Stimulated activated CD4-positive, alpha-beta T cell treated with anti-CD3 and anti-CD28 coated beads, Interleukin-4, amount 100 ng/mL, for 48 hours (primary cell): ENCODE measurements at regions not wholly inside any gene's neighbourhood (a gene's known extent, or its start where the extent isn't known, plus 50 kb on each side); places are given as distances from the start of the nearest gene placed in this dataset.
"Not testable (repeated sequence)": the region's sequence is repeated elsewhere in the genome, so short reads cannot be mapped to it uniquely, and the experiment has no call there.

Experiments used
- DNase-seq, 2 donors: peaks; one replicate each; pipeline ENCODE4 v3.0.0-alpha.2; 2020; ENCODE audit warnings: low read depth in 2 of 2

DNA sequence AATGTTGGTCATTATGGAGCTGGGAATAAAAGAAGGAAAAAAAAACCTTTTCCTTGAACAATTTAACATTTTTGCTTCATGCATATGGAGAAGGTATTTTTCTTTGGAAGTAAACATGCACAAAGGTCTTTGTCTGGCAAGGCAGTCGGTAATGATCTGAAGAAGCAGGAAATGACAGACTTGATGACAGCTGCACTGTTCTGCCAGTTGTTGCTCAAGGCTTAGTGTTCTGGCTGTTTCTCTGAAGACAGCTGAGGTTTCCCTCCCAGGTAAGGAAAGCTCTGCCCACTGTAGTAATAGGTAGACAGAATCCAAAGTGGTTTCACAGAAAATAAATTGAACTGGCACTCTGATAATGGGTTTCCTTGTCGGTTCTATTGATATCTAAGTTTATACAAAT, 308.4 kb upstream of the GCFC2 start:
- no peak for DNase-seq

DNA sequence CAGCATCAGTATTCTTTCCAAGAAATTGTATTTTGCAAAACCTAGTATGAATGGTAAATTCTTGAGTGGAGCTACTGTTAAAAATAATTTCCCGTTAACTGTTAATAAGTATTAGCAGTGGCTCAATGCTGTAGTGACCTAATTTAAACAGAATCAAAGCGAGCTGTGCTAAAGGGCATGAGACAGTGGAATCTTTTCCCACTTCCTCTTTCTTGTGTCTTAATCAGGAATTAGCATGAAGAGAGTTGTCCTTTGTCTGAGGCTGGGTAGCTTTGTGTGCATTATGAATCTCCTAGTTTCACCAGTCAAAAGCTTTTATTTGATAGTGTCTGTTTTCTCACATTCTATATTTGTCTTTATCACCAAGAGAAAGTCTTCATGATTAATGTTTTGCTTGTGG, 298.8 kb upstream of the GCFC2 start:
- no peak for DNase-seq

DNA sequence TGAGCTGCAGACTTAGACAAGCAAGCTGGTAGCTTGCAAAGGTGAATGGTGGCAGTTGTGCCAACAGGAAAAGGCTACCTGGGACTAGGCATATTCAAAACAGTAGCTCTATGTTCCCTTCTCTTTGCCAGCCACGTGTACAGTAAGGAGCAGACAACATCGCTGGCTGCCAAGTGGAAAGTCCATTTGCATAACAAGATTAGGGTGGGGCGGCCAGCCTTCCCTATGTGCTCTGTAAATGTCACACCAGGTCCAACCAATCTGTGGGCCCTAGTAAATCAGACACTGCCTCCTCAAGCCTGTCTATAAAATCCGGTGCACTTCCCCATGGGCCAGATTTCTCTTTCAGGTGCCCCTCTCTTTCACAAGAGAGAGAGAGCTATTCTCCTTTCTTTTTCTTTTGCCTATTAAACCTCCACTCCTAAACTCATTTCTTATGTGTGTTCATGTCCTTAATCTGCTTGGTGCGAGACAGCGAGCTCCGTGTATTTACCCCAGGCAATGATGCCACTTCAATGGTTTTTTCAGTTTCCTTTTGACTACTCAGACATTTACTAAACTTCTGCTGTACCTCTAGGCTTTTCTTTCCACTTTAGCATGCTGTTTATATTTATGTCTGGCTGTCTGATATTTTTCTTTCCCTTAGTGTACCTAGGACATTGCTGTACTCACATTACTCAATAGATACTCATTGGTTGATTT, 297.4 kb upstream of the GCFC2 start:
- no peak for DNase-seq

DNA sequence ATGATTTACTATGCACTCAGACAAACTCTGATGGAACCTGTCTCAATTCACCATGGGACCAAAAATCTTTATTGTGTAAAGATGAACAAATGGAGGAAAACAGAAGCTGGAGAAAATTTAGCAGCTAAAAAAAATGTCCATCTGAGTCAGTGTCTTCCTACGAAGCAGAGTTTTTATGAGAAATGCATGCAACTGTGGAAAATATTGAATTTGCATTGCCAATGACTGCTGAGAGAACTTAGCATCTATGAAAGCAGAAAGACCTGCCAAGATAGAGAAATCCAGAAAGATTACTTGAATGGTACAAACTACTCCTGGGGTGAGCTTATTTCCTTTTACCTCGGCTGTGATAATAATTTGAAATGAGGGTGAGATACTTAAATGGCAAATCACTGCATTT, 289.7 kb upstream of the GCFC2 start:
- no peak for DNase-seq

DNA sequence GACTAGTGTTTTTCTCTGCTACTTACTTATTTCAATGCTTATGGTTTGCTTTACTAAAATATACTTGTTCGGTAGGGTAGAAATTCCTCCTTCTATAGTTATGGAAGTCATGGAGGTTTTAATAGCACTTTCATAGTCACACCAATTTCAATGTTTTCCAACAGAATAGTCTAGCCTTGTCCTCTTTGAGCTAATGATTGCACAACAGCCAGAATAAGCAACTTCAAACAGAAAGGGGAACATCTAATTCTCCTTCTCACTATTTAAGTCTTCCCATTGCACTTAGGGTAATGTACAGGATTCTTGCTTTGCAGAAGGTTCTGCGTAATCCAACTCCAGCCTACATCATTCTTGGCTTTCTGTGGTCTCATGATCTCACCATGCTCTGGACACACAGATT, 287.7 kb upstream of the GCFC2 start:
- DNase-seq = no peak

DNA sequence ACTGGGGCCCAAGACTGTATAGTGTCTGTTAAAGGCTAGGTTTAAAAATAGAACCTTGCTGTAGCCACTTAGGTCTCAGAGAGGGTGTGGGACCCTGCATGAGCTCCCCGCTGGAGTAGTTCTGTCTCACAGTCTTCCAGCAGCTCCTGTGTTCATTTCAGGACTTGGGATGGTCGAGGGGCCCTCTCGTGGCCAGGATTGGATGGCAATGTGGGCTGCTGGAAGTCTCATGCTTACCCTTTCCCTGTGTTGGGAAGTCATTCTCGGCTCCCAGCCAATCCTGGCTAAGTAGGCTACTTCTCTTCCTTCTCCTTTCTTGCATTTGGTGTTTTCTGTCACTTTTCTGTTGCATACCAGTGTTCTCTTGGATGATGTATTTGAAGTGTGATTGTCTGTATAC, 284.0 kb upstream of the GCFC2 start:
- DNase-seq = no peak

DNA sequence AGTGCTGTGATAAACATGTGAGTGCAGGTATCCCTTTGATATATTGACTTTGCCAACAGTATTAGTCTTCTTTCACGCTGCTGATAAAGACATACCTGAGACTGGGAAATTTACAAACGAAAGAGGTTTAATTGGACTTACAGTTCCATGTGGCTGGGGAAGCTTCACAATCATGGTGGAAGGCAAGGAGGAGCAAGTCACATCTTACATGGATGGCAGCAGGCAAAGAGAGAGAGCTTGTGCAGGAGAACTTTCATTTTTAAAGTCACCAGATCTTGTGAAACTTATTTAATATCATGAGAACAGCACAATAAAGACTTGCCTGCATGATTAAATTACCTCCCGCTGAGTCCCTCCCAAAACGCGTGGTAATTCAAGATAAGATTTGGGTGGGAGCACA, 277.9 kb upstream of the GCFC2 start:
- not testable (repeated sequence) for DNase-seq

DNA sequence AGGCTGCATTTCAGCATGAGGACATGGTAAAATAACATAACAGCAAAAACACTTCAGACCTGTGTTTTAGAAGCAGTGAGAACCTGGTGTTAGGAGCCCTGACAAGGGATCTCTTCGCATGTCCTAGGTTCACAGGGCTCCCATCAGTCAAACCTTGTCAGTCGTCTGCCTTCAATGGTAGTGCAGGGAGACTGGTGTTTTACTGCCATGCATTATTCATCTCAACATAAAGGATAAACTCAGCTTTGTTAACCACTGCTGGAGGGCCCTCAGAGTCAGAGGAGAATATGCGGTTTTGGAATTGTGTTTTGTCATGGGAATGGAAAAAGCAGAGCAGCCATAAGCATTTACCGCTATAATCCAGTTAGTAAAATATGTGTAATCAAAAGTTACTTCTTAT, 275.9 kb upstream of the GCFC2 start:
- no peak for DNase-seq

DNA sequence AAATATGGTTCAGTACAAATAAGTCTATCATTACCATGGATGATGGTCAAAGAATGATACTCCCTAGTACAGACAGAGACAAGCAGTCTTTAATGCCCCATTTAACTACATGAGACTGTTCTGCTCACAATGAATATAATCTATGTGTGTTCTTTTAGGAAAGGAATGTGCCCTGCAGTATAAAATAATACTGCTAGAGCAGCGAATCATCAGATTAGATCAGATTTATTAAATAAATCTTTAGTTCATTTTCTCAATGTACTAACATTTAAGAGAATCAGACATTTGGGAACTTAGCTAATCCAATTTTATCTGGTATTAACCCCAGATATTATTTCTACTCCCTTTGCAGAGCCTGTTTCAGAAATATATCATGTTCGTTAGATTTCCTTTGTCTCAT, 272.0 kb upstream of the GCFC2 start:
- DNase-seq = no peak

DNA sequence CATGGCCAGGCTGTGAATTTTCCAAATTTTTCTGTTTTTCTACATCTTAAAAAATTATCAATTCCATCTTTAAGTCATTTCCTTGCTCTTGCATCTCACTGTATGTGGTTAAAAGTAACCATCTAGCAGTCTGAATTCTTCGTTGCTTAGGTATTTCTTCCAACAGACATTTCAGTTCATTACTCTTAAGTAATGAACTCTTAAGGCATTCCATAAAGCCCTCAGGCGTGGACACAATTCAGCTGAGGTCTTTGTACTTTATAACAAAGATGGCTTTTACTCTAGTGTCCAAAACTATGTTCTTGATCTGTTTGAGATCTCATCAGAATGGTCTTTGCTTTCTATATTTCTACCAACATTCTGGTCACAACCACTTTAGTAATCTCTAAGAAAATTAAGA, 253.9 kb upstream of the GCFC2 start:
- DNase-seq = no peak

DNA sequence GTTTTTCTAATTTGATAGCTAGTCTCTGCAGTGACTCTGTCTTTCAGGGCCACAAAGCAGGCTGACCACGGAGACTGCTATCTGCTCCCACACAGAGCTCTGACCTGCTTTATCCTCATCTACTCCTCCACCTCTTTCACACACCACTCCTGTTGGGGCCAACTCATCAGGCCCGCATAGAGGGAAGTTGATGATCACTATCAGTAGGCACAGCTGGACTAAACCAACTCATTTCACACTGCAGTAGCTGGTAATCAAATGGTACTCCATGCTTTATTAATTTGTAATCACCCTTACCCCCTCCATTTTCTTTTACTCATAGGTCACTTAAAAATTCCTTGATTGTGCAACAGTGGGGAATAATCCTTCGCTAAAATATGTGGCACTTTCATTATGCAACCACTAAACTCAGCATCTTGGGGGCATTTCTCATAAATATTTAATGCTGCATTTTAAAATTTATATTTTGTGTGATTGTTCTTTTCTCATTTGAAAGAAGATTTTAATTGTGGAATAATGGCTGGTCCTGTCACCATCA, 249.8 kb upstream of the GCFC2 start:
- DNase-seq = no peak

DNA sequence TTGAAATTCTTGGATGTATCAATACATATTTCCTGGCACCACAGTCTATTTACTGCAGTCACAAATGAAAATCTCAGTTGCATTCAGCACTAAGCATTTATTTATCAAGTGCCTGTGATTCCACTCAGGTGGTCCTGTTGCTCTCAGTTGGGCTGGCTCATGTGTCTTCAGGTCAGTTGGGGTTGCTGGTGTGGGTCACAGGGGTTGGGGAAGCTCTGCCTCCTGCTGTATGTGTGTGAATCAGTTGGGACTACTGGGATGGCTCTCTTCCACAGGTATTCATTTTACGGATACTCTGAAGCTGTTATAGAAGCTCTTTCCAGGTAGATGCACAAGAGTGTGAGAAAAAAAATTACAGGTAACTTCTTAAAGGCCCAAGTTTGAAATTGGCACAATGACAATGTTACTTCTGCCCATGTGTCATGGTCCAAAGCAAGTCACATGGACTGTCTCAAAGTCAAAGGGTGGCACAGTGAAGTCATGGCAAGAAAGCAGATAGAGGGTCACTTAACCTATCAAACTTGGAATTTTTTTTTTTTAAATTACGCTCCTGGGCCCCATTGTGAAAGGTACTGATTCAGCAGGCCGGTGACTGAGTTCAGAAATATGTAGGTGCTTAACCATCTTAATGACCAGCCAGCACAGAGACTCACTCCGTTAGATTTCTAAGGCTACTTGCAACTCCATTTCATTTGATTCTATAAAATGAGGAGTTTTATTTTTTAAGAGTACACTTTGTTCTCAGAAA, 249.2 kb upstream of the GCFC2 start:
- no peak for DNase-seq

DNA sequence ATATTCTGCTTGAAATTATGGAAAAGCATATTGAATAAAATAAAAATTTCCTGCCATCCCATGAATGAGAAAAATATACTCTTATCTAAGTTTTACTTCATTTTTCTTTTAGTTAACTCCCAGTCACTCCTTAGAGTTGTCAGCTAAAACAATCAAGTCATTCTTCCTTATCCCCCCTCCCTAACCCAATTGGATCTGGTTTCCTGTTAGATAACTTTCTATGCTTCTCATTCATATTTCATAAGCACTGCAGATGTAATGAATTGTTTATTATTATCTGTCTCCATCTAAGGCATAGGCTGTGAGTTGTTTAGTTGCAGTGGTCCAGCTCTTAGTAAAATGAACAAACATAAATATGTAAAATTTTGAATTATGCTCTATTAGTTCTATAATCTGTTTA, 244.0 kb upstream of the GCFC2 start:
- DNase-seq = no peak

DNA sequence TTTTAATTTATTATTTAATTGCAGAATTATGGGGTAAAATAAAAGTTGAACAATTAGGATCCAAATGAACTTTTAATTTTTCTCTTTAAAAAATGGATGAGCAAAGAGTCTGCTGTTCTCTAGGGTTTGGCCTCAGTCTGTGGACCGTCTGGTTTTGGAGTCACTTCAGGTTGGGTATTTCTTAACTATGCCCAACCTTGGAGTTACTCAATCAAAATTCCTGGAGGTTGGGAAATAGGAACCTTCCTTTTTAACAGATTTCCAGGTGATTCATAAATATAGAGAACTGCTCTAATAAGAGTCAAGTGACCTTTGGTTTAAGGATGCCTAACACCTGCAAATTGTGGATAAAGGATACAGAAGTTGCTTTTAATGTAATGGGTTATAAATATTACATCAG, 241.5 kb upstream of the GCFC2 start:
- DNase-seq = no peak

DNA sequence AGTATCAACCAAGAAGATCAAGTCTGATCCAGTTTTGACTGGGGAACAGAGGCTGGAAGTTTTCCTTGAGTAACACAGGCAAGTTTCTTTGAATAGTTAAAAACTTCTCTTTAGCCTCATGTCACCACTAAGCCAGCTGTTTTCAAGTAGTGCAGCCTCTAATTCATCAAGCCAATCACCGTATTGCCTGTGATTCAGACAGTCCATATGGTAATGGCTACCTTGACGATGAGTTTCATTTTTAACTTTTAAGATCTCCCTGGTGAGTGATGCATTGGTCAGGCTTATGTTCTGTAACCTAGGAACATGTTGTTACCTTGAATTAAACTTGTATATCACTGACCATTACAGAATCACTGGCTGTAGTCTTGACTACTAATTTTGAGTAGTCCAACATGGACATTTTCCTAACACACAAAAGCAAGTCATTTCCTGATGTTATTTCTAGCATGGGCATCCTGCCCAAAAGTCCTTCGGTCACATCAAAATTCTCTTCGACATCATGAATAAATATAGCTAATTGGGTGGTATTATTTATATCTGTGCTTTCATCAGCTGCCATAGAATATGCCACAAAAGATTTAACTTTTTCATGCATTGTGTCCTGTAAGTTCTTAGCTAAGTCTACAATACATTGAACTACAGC, 238.8 kb upstream of the GCFC2 start:
- no peak for DNase-seq

DNA sequence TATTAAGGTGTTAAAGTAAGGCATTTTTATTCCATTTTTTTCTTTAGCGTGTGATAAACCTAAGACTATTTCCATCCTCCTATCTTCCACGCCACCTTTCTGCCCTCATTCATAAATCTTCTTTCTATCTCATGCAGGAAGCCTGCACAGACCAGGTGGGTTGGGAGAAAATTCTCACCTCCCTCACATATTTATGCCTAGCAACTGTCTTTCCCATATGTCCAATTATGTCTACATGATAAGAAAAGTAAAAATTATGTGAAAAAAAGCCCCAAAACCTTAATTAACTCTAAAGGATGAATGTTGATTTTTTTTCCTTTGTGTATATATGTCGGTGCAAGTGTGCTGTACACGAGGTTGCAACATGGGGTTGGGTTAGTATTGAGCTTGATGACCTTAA, 225.6 kb upstream of the GCFC2 start:
- DNase-seq = no peak

DNA sequence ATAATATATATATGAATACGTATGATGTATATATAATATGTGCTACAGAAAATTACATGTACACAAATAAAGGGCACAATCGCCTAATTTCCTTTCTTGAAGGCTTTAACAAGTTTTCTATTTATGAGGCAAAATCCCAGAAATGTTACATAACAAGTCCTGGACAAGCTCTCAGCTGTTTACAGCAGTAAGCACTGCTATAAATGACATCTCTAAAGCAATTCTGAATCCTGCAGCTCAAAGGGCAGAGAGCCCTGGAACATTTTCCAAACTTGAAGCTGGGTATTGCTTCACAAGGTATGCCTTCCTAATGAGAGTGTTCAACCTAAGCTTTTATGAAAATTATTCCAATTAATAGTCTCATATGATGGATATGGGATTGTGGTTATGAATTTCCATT, 222.3 kb upstream of the GCFC2 start:
- no peak for DNase-seq

DNA sequence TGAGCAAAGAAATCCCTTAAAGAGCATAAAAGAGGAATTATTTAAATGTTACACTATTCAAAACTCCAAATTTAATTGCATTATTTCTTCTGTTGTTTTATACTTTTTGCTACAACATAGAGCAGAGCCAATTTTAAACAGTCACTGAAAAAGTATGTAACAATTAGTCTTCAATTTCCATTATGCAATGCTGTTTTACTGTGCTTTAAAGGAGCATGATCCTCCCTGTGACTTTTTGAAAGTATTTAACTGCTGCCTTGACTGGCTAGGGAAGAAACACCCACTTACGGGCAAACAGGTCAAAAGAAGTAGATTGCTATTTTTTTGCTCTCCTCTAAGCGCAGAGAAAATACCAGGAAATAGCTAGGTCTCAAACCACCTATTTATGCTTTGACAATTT, 217.4 kb upstream of the GCFC2 start:
- no peak for DNase-seq

DNA sequence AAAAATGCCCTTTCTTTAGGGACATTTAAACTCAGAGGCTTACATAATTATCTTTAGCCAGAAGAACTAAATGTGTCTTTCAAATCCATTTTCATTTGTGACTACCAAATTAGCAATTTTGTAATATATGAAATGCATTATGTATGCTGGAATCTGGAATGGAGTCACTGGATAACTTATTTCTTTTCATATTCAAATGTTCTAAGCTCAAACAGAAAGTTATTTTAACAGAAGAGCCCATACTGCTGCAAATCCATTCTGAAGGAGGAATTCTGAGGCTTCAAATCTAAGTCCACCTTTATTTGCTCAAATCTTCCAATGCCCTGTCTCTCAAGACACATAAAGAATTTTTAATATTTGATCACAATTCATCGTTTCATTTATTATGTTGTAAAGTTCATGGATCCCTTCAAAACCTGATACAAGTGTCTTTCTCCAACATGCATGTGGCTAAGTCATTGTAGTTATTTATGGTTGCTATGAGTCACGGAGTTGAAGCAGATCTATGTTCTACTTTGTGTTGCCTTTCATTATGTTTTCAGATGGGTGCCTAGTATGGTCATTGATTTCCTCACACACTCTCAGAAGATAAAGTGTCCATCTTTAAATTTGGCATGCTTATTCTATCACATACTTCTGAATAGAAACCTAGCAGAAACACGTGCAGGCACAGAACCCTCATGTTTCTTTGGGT, 214.8 kb upstream of the GCFC2 start:
- no peak for DNase-seq

DNA sequence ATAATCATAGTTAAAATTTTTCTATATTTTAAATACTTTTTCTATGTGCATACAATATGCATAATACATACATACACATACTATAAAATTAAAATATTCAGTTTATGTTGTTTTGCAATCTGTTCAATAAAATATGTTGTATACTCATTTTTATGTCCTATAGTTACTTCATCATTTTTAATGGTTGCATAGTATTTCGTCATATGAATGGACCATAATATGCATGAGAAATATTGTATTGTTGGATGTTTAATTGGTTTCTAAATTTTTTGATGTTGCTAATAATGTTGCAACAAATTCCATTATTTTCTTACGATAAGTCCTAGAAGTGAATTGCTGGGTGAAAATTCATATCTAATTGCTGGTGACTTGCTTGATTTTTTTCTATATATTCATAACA, 211.5 kb upstream of the GCFC2 start:
- no peak for DNase-seq

DNA sequence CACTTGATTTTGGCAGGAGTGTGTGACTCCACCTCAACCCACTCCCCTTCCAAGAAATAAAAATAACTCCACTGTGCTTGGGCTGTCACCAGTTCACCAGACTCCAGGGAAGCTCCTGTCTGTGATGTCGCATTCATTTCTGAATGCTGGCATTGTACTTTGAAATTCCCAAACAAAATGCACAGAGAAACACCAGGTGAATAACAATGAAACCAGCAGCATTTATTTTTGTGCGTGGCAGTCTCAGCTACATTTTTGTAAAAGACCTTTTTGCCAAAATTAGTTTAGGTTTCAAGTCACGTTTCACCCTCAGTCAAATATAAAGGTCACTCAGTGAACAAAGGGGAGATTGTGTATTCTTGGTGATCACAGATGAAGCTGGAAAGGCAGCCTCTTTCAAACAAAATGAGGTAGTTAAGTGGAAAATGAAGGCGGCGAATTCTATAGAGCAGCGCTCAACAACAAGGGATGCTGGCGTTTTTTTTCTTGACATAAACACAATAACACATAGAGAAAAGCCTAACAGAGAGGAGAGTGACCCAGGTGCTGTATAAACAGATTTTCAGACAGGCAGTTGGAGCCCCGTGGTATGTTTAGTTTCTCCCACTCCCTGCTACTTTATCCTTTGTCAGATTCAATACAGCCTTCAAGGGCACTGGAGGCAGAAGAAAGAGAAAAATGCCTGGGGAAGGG, 210.3 kb upstream of the GCFC2 start:
- DNase-seq = no peak
